Islet of Langerhans (tissue), 1 donor: ENCODE measurements at regions not wholly inside any gene's neighbourhood (a gene's known extent, or its start where the extent isn't known, plus 50 kb on each side); places are given as distances from the start of the nearest gene placed in this dataset.

Experiments
- FAIRE-seq: peaks from one replicate; lab custom pipeline; 2011; peaks lifted over from hg19 to GRCh38; lab: Jason Lieb, UNC

DNA sequence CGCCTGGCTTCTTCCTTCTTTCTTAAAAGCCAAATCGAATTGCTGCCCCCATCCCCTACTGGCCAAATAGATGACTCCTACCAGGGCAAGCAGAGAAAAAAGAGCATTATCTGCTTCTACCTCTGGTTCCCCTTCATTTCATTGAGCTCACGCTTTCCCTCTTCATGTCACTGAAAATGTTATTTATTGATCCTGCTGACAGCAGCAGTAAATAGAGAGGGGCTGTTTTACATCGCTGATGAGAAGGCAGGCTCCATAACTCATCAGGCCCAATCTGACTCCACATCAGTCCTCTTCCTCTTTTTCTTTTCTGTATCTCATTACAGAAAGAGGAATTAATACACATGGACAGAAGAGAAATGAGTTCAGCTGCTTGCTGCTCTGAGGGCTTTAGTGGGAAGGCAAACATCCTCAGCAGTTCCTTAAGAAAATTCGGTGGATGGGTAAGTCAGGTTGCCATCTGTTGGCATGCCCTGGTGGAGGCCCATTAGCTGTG, 904.1 kb downstream of the KCNMA1 start:
- FAIRE-seq = no peak

DNA sequence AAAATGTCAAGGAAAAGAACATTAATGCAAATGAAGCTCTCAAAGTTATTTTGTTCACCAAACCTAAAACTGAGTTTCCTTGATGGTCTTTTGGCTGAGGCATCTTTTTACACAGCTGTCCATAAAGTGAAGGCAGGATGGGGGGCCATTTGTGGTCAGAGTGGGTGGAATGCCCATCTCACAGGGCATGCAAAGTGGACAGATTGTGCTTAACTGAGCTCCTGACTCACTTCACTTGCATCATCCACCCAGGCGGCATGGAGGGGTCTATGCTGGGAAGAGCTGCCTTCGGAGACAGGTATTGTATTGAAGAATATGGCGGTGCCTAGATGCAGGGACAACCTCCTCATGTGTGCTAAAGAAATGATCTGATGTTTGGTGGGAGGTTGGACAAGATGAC, 905.3 kb downstream of the KCNMA1 start:
- FAIRE-seq = no peak

DNA sequence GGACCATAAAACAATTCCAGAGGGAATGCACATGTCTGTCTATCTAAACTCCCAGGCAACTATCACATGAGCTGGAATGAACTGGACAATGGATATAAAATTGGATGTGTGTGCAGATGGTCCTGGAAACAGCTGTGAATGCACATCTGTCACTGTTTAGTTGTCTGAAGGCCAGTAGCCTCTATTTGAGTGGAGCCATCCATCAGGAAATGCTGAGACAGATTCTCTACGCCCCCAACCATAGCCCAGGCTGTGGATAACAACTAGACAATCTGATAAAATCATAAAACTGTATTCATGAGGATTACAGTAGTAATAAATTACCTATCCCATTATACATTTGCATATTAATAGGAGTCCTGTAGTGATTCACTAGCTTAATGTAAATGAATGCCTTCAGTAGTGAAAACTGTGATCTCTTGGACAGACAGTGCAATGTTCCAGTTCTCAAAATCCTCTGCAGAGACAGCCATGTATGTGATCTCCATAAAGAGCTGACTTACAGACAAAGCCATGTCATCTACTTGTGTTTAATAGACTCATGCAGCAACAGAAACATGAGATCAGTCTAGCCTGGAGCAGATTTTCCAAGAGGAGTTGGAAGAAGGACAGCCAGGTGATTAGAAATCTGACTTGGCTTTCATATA, 907.6 kb downstream of the KCNMA1 start:
- no peak for FAIRE-seq

DNA sequence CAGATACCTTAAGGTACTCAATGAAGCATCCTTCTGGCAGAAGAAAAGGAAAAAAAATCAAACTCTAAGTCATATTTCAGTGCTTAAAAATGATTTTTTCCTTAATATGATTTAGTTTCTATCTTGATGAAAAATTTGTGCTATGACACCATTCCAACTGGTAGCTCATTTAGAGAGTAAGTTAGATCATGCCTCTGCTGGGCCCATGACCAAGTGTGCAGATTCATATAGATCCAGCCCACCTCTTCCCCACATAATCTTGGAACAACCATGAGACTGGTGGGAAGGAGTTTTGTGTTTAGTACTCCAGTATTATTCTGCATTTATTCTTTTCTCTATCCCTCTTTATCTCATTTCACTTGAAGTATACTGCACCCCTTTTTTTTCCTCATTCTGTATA, 908.3 kb downstream of the KCNMA1 start:
- no peak for FAIRE-seq

DNA sequence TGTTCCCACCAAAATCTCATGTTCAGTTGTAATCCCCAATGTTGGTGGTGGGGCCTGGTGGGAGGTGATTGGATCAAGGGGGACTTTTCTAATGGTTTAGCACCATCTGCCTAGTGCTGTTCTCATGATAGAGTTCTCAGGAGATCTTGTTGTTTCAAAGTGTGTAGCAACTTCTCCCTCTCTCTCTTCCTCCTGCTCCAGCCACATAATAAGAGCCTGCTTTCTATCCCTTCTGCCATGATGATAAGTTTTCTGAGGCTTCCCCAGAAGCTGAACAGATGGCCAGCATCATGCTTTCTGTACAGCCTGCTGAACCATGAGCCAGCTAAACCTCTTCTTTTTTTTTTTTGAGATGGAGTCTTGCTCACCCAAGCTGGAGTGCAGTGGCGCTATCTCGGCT, 910.6 kb downstream of the KCNMA1 start:
- no peak for FAIRE-seq

DNA sequence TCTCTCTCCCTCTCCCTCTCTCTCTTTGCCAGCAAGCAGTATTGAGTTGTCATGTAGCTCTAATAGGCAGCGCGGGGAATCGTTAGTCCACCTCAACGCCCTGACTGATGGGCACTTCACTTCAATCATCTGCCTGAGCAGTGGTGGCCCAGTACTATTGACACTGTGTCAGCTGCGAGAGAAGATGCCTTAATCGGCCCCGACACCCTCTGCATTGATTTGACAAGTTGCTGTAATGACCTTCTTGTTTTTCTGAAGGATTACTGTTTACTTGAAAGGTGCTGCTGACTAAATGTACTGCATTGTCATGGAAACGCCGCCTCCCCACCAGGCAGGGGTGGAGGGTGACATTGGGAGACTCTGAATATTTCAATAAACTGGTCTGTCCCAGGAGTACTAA, 913.8 kb downstream of the KCNMA1 start:
- no peak for FAIRE-seq

DNA sequence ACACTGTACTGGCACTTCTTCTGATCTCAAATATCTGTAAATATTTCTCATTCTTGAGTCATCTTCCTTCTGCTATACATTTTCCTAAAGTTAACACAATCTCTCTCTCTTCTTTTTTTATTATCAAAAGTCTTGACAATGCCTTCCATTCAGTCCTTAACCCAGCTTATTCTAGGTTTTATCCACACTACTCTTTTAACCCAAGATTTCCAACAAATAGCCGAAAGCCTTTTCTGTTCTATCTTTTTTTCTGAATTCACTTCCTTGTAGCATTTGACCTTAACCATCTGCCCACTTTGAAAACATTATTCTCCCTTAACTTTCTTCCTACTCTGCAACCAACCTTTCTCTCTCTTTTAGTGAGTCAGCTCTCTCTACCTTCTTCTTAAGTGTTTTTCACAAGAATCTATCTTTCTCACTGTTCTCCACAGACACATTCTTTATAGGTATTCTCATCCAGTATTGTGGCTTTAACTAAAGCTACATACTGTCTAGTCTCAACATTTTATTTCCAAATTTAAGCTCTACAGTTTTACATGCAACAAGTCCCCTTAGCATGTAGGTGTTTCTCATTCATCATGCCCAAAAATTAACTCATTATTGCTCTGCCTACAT, 915.6 kb downstream of the KCNMA1 start:
- FAIRE-seq = no peak

DNA sequence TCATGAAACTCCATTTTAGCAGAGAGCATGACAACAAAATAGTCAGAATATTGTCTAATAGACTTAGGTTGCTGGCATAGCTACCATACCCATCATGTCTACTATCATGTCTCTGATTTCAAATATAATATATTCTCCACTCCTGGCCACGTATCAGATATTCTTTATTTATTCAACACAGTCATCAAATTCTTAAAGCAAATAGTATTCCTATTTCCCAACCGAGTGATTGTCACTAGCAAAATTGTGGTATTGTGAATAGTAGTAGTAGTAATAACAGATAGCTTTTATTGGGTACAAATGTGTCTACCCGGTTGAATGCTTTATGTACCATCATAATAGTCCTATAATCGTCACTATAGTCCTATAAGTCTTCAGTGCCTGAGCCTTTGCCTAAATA, 918.6 kb downstream of the KCNMA1 start:
- no peak for FAIRE-seq

DNA sequence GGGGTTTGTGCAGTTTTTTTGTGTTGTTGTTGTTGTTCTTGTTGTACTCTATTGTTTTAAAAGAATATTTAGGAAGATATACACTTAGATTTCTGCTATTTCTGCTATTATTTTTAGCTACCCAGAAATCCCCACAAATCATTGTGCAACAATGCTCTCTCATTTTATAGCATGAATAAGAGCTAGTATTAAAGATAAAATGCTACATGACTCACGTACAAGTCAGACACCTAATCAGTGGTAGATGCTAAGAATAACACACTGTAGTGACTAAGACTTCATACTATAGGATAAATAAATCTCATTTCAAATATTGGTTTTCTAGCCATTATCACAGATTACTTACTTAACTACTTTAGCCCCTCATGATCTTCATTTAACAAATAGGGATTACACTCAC, 920.5 kb downstream of the KCNMA1 start:
- FAIRE-seq = no peak

DNA sequence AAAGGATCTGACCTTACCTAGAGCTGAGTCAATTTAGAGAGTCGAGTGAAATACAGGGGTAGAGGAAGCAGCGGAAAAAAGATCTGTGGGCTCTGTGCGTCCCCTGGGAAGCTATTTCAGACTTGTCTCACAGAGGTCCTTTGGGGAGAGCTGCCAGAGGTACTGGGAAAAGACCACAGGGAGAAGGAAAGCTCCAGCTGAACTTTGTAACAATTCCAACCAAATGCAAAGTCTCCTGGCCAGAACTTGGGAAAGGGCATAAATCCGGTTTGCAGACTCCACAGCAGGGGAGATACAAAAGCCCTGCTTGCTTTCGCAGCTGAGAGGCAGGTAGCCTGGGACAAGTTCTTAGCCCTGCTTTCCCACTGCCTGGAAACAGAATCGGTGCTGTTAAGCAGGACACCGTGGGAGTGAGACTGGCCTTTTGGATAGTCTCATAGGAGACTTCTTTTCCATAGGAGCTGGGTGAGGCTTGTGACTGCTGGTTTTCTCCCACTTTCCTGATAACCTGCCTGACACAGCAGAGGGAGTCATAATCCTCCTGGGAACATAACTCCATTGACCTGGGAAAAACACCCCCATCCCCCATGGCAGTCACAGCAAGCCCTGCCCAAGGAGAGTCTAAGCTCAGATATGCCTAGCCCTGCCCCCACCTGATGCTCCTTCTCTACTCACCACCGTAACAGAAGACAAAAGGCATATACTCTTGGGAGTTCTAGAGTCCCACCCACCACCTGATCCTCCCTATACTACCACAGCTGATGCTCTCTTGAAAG, 926.2 kb downstream of the KCNMA1 start:
- no peak for FAIRE-seq

DNA sequence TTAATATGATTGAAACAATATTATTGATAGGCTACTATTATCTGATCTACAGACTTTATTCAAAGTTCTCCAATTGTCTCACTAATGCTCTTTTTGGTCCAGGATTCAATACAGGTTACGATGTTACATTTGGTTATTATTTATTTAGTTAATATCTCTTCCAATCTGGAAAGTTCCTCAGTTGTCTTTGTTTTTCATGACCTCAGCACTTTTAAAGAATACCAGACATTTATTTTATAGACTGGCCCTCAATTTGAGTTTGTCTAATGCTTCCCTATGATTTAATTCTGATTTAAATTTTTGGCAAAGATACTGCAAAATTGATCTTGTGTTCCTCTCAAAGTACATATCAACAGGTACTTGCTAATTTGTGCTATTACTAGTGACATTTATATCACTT, 937.4 kb downstream of the KCNMA1 start:
- no peak for FAIRE-seq

DNA sequence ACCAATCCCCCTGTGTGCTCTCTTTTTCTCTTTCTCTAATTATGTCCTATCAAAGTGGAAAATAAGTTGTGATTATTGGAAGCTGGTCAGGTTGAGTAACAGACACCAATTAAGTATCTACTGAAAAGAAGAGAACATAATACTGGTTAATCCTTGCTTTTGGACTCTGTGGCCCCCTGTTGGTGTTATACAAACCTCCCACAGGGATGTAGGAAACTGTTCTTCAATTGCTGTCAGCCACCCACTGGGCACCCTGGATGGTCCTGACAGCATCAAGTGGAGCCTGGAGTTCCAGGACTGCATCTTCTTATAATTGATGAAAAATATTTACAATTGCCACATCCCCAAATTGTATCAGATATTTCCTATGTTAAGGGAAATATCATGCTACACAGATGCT, 939.7 kb downstream of the KCNMA1 start:
- FAIRE-seq = no peak

DNA sequence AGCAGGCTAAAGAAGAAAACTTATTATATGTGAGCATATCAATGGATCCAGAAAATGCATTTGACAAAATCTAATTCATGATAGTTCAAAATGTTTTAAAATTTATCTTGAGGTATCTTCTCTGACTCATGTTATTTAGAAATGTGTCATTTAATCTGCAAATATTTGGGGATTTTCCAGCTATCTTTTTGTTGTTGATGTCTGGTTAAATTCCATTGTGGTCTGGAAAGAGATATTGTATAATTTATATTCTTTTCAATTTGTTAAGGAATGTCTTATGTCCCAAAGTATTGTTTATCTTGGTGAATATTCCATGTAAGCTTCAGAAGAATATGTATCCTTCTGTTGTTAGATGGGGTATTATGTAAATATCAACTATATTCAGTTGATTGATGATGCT, 942.5 kb downstream of the KCNMA1 start:
- FAIRE-seq = no peak

DNA sequence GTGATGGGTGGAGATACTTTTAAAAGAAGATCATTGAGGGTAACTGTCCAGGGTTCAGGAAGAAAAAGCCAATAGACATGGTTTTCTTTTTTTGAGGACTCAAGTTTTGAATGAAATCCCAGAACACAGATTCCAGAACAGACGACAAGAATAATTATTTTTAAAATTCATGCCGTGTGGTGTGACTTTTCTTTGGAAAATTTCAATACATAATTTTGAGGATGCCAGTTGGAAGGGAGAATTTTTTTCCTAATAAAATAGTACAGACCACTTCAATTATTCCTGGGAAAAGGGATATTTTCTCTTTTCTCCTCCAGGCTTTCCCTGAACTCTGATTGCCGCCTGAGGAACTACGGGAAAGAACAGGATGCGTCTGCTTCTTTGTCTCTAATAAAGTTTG, 951.4 kb downstream of the KCNMA1 start:
- FAIRE-seq = no peak

DNA sequence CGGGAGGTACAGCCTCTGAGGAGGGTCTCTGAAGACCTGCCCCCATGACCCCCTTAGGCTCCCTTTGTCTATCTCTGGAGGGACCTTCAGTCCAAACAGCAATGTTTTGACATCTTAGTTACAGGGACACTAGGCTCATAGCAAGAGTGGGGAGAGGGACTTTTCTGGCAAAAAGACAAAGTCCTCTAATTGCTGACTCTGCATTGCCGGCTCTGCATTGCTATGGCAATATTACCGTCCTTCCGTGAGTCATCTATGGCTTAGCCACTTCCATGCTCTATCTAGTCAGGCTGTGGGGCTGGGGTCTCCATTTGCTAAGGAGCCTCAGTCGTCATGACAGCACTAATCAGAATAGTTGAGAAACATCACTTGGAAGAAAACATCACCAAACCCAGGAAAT, 952.6 kb downstream of the KCNMA1 start:
- no peak for FAIRE-seq

DNA sequence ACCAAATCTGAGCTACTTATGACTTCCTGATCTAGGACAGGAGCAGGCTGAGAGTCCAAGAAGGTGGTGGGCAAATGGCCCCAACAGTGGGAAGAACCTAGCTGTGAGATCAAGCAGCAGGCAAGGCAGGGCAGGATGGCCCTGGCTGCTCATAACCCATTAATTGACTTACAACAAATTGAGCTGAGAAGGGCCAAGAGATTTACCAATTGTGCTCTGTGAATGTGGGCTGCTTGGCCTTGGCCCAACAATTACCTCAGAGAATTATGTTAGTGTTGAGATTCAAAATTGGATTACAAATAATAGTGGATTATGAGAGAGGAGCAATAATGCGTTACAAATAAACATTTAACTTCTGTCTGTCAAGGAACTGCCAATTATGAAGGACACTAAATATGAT, 956.5 kb downstream of the KCNMA1 start:
- no peak for FAIRE-seq

DNA sequence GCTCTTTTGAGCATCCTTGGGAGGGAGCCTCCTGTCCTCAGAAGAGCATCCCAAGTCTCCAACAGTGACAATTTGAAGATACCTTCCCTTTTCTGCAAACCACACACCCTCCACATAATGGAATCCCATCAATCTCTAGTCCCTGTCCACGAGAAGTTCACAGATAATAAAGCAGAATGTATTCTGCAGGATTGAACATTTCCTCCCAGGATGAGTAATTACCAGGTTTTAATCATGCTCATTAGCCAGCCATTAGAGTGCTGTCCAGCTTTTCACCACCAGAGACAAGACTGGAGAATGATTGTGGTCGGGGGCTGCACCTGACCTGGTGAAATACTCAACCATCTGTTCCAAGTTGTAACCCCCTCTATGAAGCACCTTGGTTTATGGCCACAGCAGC, 958.6 kb downstream of the KCNMA1 start:
- FAIRE-seq = no peak

DNA sequence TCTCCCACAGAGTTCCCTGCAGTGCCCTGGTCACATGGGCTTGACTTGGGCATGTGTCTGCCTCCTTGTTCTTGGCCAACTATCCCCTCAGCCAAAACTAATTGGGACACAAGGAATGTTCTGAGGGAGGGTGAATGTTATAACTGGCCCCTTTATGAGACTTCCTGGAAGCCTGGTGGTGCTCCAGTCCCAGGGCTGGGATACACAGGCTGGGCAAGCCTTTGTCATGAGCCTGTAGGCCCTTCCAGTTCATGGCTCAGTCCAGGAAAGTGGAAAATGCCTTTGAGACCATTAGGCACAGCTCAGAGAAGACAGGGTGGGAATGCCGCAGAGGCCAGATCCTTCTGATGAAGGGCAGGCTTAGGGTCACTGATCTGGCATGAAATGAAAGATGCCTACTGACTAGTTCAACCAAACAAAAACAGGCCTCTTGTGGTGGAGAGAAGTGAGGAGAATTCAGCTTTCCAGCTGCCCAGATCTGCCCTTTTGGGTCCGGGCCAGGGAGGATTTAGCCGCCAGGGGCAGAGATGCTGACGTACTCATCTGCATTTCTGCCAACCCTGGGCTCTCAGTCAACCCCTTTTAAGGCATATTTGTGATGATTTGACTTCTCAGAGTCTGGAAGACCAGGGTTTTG, 961.5 kb downstream of the KCNMA1 start:
- no peak for FAIRE-seq

DNA sequence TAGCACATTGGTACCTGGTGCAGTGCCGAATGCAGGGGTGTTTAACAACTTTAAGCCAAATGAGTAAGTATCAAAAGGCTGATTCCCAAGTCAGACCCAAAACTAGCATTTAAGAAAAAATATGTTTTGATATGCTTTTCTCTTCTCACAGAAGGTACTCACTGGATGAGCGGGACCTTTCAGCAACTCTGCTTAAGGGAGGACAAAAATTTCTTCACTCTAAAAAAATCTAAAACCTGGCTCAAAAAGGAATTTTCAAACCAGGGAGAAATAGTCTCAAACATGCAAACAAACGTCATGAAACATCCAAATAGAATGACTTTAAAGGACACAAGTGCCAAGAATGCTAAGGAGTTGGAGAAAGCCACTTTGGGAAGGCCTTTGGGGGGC, 962.1 kb downstream of the KCNMA1 start:
- FAIRE-seq = no peak

DNA sequence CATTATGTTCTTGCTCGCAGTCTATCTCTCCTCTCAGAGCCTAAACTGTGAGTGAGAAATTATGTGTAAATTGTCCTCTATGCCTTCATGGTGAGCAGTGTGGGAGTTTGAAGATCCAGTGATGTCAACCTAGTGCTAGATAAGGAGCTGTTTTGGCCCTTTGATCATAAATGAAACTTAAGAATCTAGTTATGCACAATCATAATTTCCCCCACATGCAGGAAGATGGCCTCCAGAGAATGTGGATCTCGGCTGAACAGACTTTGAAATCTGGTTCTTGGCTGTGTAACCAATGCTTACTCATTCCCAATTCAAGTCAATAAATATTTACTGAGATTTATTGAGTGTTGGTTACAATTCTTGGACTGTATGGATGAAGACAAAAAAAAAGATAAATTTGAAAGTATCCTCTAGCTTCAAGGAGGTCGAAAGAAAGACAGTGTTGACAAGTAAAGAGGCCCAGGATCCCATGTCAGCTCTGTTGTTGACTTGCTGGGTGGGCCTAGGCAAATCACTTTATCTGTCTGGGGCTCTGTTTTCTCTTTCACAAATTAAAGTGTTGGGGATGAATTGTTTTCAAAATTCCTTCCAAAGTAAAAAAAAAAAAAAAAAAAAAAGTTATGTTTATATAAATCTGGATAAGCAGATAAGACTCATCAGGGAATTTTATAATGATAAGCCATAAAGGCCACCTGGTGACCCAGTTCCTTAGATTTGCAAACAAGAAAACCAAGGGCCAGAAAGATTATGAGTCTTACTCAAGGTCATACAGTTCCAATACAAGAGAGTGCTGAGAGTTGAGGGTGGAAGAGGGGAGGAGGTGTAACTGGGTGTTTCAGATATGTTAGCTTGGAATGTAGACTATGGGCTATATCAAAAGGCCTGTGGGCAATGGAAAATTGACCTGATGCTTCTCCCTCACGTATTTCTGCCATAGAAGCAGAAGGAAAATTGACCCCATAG, 969.9 kb downstream of the KCNMA1 start:
- no peak for FAIRE-seq

DNA sequence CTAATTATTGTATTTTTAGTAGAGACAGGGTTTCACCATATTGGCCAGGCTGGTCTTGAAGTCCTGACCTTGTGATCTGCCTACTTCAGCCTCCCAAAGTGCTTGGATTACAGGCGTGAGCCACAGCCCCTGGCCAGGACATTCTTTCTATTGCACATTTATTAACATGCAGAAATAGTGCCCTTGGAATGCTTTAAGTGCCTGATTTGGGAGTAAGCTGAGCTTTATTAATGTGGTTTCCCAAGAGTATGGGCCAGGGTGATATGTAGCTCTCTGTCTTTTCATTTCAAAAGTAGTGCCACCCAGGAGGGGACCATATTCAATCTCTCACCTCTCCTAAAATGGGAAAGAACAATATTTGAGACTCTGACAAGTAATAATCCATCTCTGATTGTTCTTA, 970.7 kb downstream of the KCNMA1 start:
- no peak for FAIRE-seq

DNA sequence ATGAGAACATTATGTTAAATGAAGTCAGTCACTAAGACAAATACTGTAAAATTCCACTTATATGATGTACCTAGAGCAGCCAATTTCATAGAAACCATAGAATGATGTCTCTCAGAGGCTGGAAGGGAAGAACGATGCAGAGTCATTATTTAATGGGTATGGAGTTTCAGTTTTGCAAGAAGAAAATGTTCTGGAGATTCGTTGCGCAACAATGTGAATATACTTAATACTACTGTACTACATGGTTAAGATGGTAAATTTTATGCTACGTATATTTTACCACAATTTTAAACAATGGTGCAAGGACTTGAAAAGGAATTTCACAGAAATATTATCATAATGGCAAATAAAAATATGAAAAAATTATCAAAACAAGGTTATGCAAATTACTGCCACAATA, 972.6 kb downstream of the KCNMA1 start:
- no peak for FAIRE-seq
